K562 (cell line): ENCODE measurements at regions not wholly inside any gene's neighbourhood (a gene's known extent, or its start where the extent isn't known, plus 50 kb on each side); places are given as distances from the start of the nearest gene placed in this dataset.

Source experiments
- ATAC-seq: fragments of 200-7000 bp; cut with Tn5 transposase; 3 replicates; pipeline ENCODE4 v1.9.1; 2020; ENCODE audit warnings: moderate library complexity
- BruUV-seq: library from RNA; stranded (reverse); fragments of 400-500 nt; replicated peaks from 2 replicates; lab custom pipeline; 2021; lab: Mats Ljungman, UMichigan
- CTCF ChIA-PET: fragments of 300-600 bp; formaldehyde crosslinking; extraction: SDS; loops from one replicate; lab custom pipeline; 2021; ENCODE audit warnings: low intra/inter-chr PET ratio; lab: Yijun Ruan, JAX
- POLR2A ChIA-PET: fragments of 300-600, 350-650 bp; sonication (Branson Sonifier 250); formaldehyde crosslinking; extraction: SDS; loops from one replicate; lab custom pipeline; 2021; ENCODE audit warnings: antibody characterized with exemption, inconsistent platforms; lab: Yijun Ruan, JAX
- DNase-seq, 4 experiments: peaks; one replicate each; pipeline versions ENCODE4 v3.0.0 to v3.0.0-alpha.2; 2011 to 2018; ENCODE audit warnings: low spot score in 3 of 4, mixed read lengths in 3 of 4; ENCODE audit errors: extremely low read depth in 1 of 4
- FAIRE-seq: peaks from 2 replicates; lab custom pipeline; 2011; peaks lifted over from hg19 to GRCh38; lab: Jason Lieb, UNC
- H2AFZ ChIP-seq: 2 replicates; pipeline ENCODE4 v1.6.0; 2011; ENCODE audit warnings: low read depth, low read length, control low read depth, inconsistent platforms
- H3K27ac ChIP-seq: fragments of 200-600 bp; 3 replicates; pipeline ENCODE4 v1.8.0; 2011; ENCODE audit warnings: low read depth, mild to moderate bottlenecking, control low read depth, inconsistent platforms, low read length, moderate library complexity, mixed read lengths; ENCODE audit errors: extremely low read depth
- H3K27me3 ChIP-seq, 2 experiments: fragments of 300-600 bp in 1 of 2; 2 replicates in 1 of 2; 3 replicates in 1 of 2; pipeline versions ENCODE4 v1.6.0 to v1.8.0; 2011; ENCODE audit warnings: inconsistent platforms in 2 of 2, low read length in 2 of 2, mild to moderate bottlenecking in 1 of 2, mixed read lengths in 1 of 2, moderate library complexity in 1 of 2; ENCODE audit not compliant: control insufficient read depth in 2 of 2, insufficient read depth in 2 of 2
- H3K36me3 ChIP-seq: fragments of 300-600 bp; 3 replicates; pipeline ENCODE4 v1.8.0; 2011; ENCODE audit warnings: mild to moderate bottlenecking, low read length, inconsistent platforms; ENCODE audit not compliant: control insufficient read depth, insufficient read depth
- H3K4me1 ChIP-seq, 2 experiments: fragments of 200-600 bp in 1 of 2; replicated peaks in 1 of 2; 2 replicates in 1 of 2; 3 replicates in 1 of 2; pipeline versions ENCODE4 v1.5.1 to v1.8.0; 2011; ENCODE audit warnings: inconsistent platforms in 2 of 2, low read length in 2 of 2, mild to moderate bottlenecking in 1 of 2, mixed read lengths in 1 of 2, moderate library complexity in 1 of 2; ENCODE audit not compliant: control insufficient read depth in 2 of 2, insufficient read depth in 2 of 2
- H3K4me2 ChIP-seq: 2 replicates; pipeline ENCODE4 v1.6.1; 2011; ENCODE audit warnings: low read length, control low read depth, inconsistent platforms, mixed read lengths; ENCODE audit not compliant: insufficient read depth
- H3K4me3 ChIP-seq: fragments of 200-600 bp; sonication (generic), shearing (Covaris generic); 2 replicates; pipeline ENCODE4 v1.5.1; 2016; ENCODE audit warnings: control low read depth, inconsistent platforms
- H3K79me2 ChIP-seq: fragments of 200-600 bp; 3 replicates; pipeline ENCODE4 v1.8.0; 2011; ENCODE audit warnings: low read length, inconsistent platforms; ENCODE audit not compliant: control insufficient read depth, insufficient read depth
- H3K9ac ChIP-seq, 2 experiments: 2 replicates each; pipeline versions ENCODE4 v1.6.0 to v1.6.1; 2011; ENCODE audit warnings: low read depth in 2 of 2, low read length in 2 of 2, control low read depth in 1 of 2, inconsistent platforms in 1 of 2, mild to moderate bottlenecking in 1 of 2, mixed read lengths in 1 of 2; ENCODE audit not compliant: insufficient read depth in 1 of 2
- H3K9me1 ChIP-seq: one replicate; pipeline ENCODE4 v1.6.0; 2011; ENCODE audit warnings: inconsistent platforms, mild to moderate bottlenecking, low read length, moderate library complexity; ENCODE audit not compliant: control insufficient read depth, insufficient read depth
- H3K9me3 ChIP-seq: replicated peaks from 2 replicates; pipeline ENCODE4 v1.5.1; 2011; ENCODE audit warnings: low read depth, low read length, inconsistent platforms; ENCODE audit not compliant: control insufficient read depth, insufficient read depth
- H4K20me1 ChIP-seq: replicated peaks from 2 replicates; pipeline ENCODE4 v1.6.1; 2011; ENCODE audit warnings: low read length, inconsistent platforms, mixed read lengths; ENCODE audit not compliant: control insufficient read depth, insufficient read depth
- BCOR ChIP-seq: fragments of 450-650 bp; IDR thresholded peaks from 2 replicates; pipeline ENCODE4 v1.6.1; 2016
- BMI1 ChIP-seq: fragments of 150-350 bp; IDR thresholded peaks from 2 replicates; pipeline ENCODE4 v1.6.1; 2014; ENCODE audit warnings: low read length
- CCNT2 ChIP-seq: IDR thresholded peaks from 2 replicates; pipeline ENCODE4 v1.6.1; 2011; ENCODE audit warnings: borderline replicate concordance, low read depth, mild to moderate bottlenecking, moderate library complexity, mixed read lengths, low read length; ENCODE audit not compliant: insufficient read length; ENCODE audit errors: extremely low read depth
- EHMT2 ChIP-seq: fragments of 450-650 bp; IDR thresholded peaks from 2 replicates; pipeline ENCODE4 v1.6.1; 2018; ENCODE audit warnings: antibody characterized with exemption
- ETV1 ChIP-seq: fragments of 450-650 bp; conservative IDR thresholded peaks from 2 replicates; pipeline ENCODE4 v1.6.1; 2016; ENCODE audit warnings: missing genetic modification characterization, control low read depth, low read depth, missing compliant biosample characterization
- HMGN3 ChIP-seq: IDR thresholded peaks from 2 replicates; pipeline ENCODE4 v1.6.1; 2011; ENCODE audit warnings: borderline replicate concordance, low read depth, mild to moderate bottlenecking, mixed read lengths, low read length; ENCODE audit not compliant: insufficient read length; ENCODE audit errors: extremely low read depth
- KDM2B ChIP-seq: fragments of 250-450 bp; sonication (Bioruptor Pico); IDR thresholded peaks from 2 replicates; pipeline ENCODE4 v1.8.0; 2021; ENCODE audit warnings: mild to moderate bottlenecking, moderate library complexity
- MAFF ChIP-seq: IDR thresholded peaks from 2 replicates; pipeline ENCODE4 v1.6.1; 2012; ENCODE audit warnings: low read length, improper control_type of control experiment
- STAT5B ChIP-seq: fragments of 250-450 bp; sonication (Bioruptor Pico); IDR thresholded peaks from 2 replicates; pipeline ENCODE4 v1.8.0; 2021; ENCODE audit warnings: mild to moderate bottlenecking, inconsistent platforms
- TCFL5 ChIP-seq: fragments of 250-450 bp; sonication (Bioruptor Pico); conservative IDR thresholded peaks from 2 replicates; pipeline ENCODE4 v1.6.1; 2021; ENCODE audit warnings: mild to moderate bottlenecking, moderate library complexity, matching md5 sums
- THRA ChIP-seq: fragments of 450-650 bp; IDR thresholded peaks from 2 replicates; pipeline ENCODE4 v1.6.1; 2017; ENCODE audit warnings: mild to moderate bottlenecking, moderate library complexity
- TOE1 ChIP-seq, 2 experiments: fragments of 450-650 bp in 1 of 2; sonication (generic) in 1 of 2; formaldehyde crosslinking in 1 of 2; IDR thresholded peaks; 2 replicates each; pipeline versions ENCODE4 v1.7.1 to v1.8.0; 2016 to 2022; ENCODE audit warnings: borderline replicate concordance in 2 of 2, mild to moderate bottlenecking in 2 of 2, antibody characterized with exemption in 1 of 2, inconsistent platforms in 1 of 2, low read depth in 1 of 2, missing genetic modification reagents in 1 of 2, moderate library complexity in 1 of 2
- ZFPM2 ChIP-seq: fragments of 250-450 bp; sonication (Bioruptor Pico); IDR thresholded peaks from 2 replicates; pipeline ENCODE4 v1.5.1; 2022; ENCODE audit warnings: mild to moderate bottlenecking
- ZNF263 ChIP-seq: sonication (generic); formaldehyde crosslinking; IDR thresholded peaks from 2 replicates; pipeline ENCODE4 v1.8.0; 2022; ENCODE audit warnings: mild to moderate bottlenecking, missing genetic modification reagents, borderline replicate concordance
- ZNF354B ChIP-seq: fragments of 250-450 bp; sonication (Bioruptor Pico); IDR thresholded peaks from 2 replicates; pipeline ENCODE4 v1.4.0; 2020
- ZNF431 ChIP-seq: sonication (generic); formaldehyde crosslinking; IDR thresholded peaks from 2 replicates; pipeline ENCODE4 v1.8.0; 2022; ENCODE audit warnings: mild to moderate bottlenecking, missing genetic modification reagents
- ZNF695 ChIP-seq: fragments of 450-650 bp; formaldehyde crosslinking; IDR thresholded peaks from 2 replicates; pipeline ENCODE4 v1.4.0; 2020; ENCODE audit warnings: mild to moderate bottlenecking, moderate library complexity
- WGBS: fragments of 100-300 bp; shearing (Covaris generic); methylation state at CpG from one replicate; pipeline ENCODE4 v1.1.6; 2016; ENCODE audit warnings: low coverage, mixed read lengths; ENCODE audit not compliant: insufficient coverage; ENCODE audit errors: missing lambda C conversion rate; 5-methylcytosine and 5-hydroxymethylcytosine counted together
- in situ Hi-C: fragments of 300-500 bp; cut with MboI; formaldehyde crosslinking; loops from 4 replicates; pipeline ENCODE4 v1.15.0; 2018; ENCODE audit warnings: inconsistent platforms, mixed read lengths
- intact Hi-C: fragments of 100-400 bp; cut with micrococcal nuclease; formaldehyde crosslinking; loops from 2 replicates; pipeline ENCODE4 v1.14.2; 2022
- TF ChIP-seq, protein P1 (sequence below): fragments of 250-450 bp; sonication (Bioruptor Pico); IDR thresholded peaks from 2 replicates; pipeline ENCODE4 v1.8.0; 2021; ENCODE audit warnings: moderate library complexity, mild to moderate bottlenecking, inconsistent platforms
- TF ChIP-seq, protein P2 (sequence below): fragments of 450-650 bp; IDR thresholded peaks from 2 replicates; pipeline ENCODE4 v1.6.1; 2016; ENCODE audit warnings: antibody characterized with exemption

- no peak for TF ChIP-seq ZNF263
- TF ChIP-seq THRA: no peak
- no peak for TF ChIP-seq ETV1
- TF ChIP-seq ZNF354B: no peak
- no peak for TF ChIP-seq STAT5B (CRISPR knock-in tag)
- TF ChIP-seq, protein P1, sequence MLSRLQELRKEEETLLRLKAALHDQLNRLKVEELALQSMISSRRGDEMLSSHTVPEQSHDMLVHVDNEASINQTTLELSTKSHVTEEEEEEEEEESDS: no peak
- TF ChIP-seq MAFF: no peak
Observed at GRCh38 chr5:108579236-108579635, 168.5 kb upstream of the FER start (continued).

GRCh38 chr5:108578791-108579190 is 168.9 kb upstream of the FER start:
- intact Hi-C loops (loop anchor here (1.0 kb wide), 1 partner anchor 56 kb away; no protein-coding TSS in a partner anchor), in situ Hi-C loops (no loop called here)
- no peaks in the 10 kb centered on the region for H3K9me3 ChIP-seq
- H3K79me2 ChIP-seq: no peaks in the 10 kb centered on the region
- POLR2A ChIA-PET: no interaction called here
- H3K9me1 ChIP-seq: no peaks in the 10 kb centered on the region
- DNase-seq (no peak), ATAC-seq (no peak), FAIRE-seq (no peak)
- H4K20me1 ChIP-seq: no peaks in the 10 kb centered on the region
- H3K4me1 ChIP-seq: no peaks in the 10 kb centered on the region
- no peak overlapping the region for H2AFZ ChIP-seq
- WGBS: 7% methylated on average over 1 of the region's 1 CpG
- BruUV-seq: no TSS peak
- no peak overlapping the region for H3K9ac ChIP-seq
- H3K4me2 ChIP-seq: no peak overlapping the region
- no peaks in the 10 kb centered on the region; a peak in 3 of 5 replicates for H3K27me3 ChIP-seq
- H3K36me3 ChIP-seq: no peaks in the 10 kb centered on the region
- H3K4me3 ChIP-seq: no peak overlapping the region
- H3K27ac ChIP-seq: no peak overlapping the region
- CTCF ChIA-PET: no interaction called here
- TF ChIP-seq HMGN3: no peak
- no peak for TF ChIP-seq TCFL5 (CRISPR knock-in tag)
- no peak for TF ChIP-seq EHMT2
- no peak for TF ChIP-seq BCOR
- TF ChIP-seq, protein P2, sequence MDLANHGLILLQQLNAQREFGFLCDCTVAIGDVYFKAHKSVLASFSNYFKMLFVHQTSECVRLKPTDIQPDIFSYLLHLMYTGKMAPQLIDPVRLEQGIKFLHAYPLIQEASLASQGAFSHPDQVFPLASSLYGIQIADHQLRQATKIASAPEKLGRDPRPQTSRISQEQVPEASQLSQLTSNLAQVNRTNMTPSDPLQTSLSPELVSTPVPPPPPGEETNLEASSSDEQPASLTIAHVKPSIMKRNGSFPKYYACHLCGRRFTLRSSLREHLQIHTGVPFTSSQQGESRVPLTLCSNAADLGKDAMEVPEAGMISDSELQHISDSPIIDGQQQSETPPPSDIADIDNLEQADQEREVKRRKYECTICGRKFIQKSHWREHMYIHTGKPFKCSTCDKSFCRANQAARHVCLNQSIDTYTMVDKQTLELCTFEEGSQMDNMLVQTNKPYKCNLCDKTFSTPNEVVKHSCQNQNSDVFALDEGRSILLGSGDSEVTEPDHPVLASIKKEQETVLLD: no peak
- no peak for TF ChIP-seq TOE1 (IDR thresholded peaks at IDR 0.05; ENCODE audit: borderline replicate concordance)
- TF ChIP-seq TOE1 (CRISPR knock-in tag; IDR thresholded peaks at IDR 0.05; ENCODE audit: borderline replicate concordance, low read depth): no peak
- no peak for TF ChIP-seq BMI1
- no peak for TF ChIP-seq ZFPM2 (CRISPR knock-in tag)
- no peak for TF ChIP-seq ZNF431 (CRISPR knock-in tag)
- TF ChIP-seq KDM2B: no peak
- TF ChIP-seq CCNT2: no peak
- no peak for TF ChIP-seq ZNF695 (CRISPR knock-in tag)
